Muscle layer of colon (tissue), 2 donors: ENCODE measurements at regions not wholly inside any gene's neighbourhood (a gene's known extent, or its start where the extent isn't known, plus 50 kb on each side); places are given as distances from the start of the nearest gene placed in this dataset.
A peak's percentile ranks its signal among the peaks of the same experiment; 100 is the strongest.
"Not testable (repeated sequence)": the region's sequence is repeated elsewhere in the genome, so short reads cannot be mapped to it uniquely, and the experiment has no call there.

ENCODE experiments used
- H3K27ac ChIP-seq: one replicate; pipeline ENCODE4 v1.7.0; 2013; ENCODE audit warnings: low read depth, mild to moderate bottlenecking, low read length, moderate library complexity
- H3K27me3 ChIP-seq, 2 donors: one replicate each; pipeline ENCODE4 v1.7.0; 2013; ENCODE audit warnings: low read length in 2 of 2, mild to moderate bottlenecking in 2 of 2; ENCODE audit not compliant: insufficient read depth in 2 of 2, control insufficient read depth in 1 of 2
- H3K36me3 ChIP-seq: one replicate; pipeline ENCODE4 v1.7.0; 2013; ENCODE audit warnings: mild to moderate bottlenecking, low read length; ENCODE audit not compliant: insufficient read depth
- H3K4me1 ChIP-seq: one replicate; pipeline ENCODE4 v1.7.0; 2013; ENCODE audit warnings: mild to moderate bottlenecking, low read length; ENCODE audit not compliant: insufficient read depth
- H3K4me3 ChIP-seq, 2 donors: one replicate each; pipeline ENCODE4 v1.7.0; 2013; ENCODE audit warnings: low read length in 2 of 2, low read depth in 1 of 2, mild to moderate bottlenecking in 1 of 2, moderate library complexity in 1 of 2
- H3K9ac ChIP-seq: one replicate; pipeline ENCODE4 v1.7.0; 2013; ENCODE audit warnings: low read length
- H3K9me3 ChIP-seq: one replicate; pipeline ENCODE4 v1.7.0; 2013; ENCODE audit warnings: mild to moderate bottlenecking, low read length
- donor health status: abdominal sarcoma.
- donor health status: Adenocarcinoma of cecum.

DNA sequence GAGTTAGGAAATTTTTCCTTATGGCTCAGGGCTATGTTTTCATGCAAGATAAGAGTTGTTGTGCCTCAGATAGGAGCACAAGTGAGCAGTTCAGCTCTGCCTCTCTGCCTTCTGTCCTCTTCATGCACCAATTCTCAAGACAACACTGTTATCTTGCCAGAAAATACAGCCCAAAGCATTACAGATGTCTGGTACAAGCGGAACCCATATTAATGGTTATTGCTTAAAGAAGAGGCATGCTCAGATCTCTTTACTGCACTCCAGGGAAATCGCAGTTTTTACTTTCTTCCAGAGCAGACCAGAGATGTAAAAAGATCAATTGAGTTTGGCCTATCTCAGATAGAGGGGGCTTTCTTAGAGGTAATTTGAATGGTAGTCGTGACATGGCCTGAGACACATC is 361.6 kb upstream of the WWC1 start:
- no peaks in the 10 kb centered on the region for H3K36me3 ChIP-seq

DNA sequence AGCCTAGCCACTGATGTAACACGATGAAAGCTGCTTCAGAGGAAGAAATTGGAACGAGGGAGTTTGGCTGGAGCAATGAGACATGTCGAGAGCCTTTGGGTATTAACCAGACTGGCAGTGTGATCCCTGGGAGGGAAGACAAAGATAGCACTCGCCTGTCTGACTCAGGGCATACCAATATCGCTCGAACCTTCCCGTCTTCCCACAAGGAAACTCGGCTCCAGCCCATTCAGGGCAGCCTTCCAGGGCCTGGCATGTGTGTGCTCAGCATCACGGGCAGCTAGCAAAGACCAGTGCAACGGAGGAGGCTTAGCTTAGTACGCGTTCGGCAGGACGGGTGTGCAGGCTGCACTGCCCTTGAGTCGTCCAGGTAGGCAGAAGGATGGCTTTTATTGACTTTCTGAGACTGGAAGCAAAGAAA is 356.9 kb upstream of the WWC1 start:
- Histone ChIP-seq H3K36me3 (no peaks in the 10 kb centered on the region), H3K4me1 (peaks cover 4% of the 10 kb centered on the region), H3K9me3 (no peaks in the 10 kb centered on the region), H3K4me3 (no peak overlapping the region), H3K9ac (no peak overlapping the region), H3K27me3 (no peaks in the 10 kb centered on the region), H3K27ac (no peak overlapping the region)

More for the DNA sequence above, 361.6 kb upstream of the WWC1 start:
- Histone ChIP-seq H3K27me3 (no peaks in the 10 kb centered on the region), H3K9me3 (no peaks in the 10 kb centered on the region), H3K9ac (no peak overlapping the region), H3K27ac (no peak overlapping the region), H3K4me3 (no peak overlapping the region), H3K4me1 (peaks cover 4% of the 10 kb centered on the region)

DNA sequence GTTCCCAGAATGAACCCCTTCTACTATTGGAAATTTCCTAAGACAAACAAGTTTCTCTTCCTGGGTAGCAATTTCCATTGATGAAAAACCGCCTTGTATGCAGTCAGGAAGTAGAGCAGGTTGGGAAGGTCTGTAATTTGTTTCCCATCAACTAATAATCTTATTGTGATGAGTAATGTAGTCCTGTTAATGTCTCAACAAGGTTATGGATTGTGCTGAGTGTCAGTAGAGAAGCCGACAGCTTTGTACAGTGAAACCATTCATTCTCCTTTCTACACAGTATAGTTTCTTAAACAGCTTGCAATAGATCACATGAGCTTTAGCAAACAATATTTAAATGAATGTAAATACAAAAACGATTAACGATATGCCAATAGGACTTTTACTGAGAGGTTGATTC is 355.4 kb upstream of the WWC1 start:
- Histone ChIP-seq H3K27ac (no peak overlapping the region), H3K27me3 (no peaks in the 10 kb centered on the region), H3K4me3 (no peak overlapping the region), H3K36me3 (no peaks in the 10 kb centered on the region), H3K9ac (no peak overlapping the region), H3K9me3 (no peaks in the 10 kb centered on the region), H3K4me1 (peaks cover 4% of the 10 kb centered on the region)

DNA sequence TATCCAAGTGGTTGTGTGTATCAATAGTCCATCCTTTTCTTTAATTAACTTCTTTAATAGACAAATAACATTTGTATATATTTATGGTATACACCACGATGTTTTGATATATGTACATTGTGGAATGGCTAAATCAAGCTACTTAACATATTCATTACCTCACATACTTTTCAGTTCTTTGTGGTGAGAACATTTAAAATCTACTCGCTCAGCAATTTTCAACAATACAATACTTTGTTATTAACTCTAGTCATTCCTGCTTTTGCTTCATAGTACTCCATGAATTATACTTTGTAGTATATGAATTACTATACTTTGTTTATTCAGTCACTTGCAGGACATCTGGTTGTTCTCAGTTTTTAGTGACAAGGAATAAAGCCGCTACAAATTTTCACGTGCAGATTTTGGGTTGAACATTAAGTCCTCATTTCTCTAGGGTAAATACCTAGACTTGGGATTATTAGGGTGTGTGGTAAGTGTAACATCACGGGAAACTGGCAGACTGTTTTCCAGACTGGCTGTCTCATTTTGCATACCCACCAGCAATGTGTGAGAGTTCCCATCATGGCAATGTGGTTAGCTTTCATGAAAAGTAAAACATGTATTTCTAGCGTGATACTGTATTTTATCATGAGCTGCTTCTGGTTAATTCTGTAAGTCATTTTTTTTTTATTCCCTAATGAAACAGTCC is 354.4 kb upstream of the WWC1 start:
- no peak overlapping the region for H3K4me3 ChIP-seq
- no peaks in the 10 kb centered on the region for H3K9me3 ChIP-seq
- peaks cover 4% of the 10 kb centered on the region for H3K4me1 ChIP-seq
- no peak overlapping the region for H3K27ac ChIP-seq
- no peak overlapping the region for H3K9ac ChIP-seq
- no peaks in the 10 kb centered on the region for H3K27me3 ChIP-seq
- H3K36me3 ChIP-seq: no peaks in the 10 kb centered on the region

DNA sequence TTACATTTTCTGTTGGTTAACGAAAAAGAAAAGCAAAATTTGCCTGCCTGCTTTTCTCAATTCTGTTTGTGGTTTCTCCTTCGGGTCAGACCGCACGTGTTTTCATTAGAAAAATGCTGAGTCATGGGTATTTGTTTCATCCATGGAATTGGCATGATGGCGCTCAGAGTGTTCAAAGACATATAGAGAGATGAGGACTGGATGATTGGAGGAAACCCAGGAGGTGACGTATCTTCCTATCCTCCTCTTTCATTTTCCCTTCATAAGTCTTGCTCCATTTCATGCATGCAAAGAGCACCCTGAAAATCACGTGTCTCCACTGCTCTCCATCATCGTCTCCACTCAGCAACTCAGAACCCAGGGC is 353.8 kb upstream of the WWC1 start:
- no peak overlapping the region for H3K4me3 ChIP-seq
- peaks cover 4% of the 10 kb centered on the region for H3K4me1 ChIP-seq
- no peak overlapping the region for H3K27ac ChIP-seq
- H3K27me3 ChIP-seq: no peaks in the 10 kb centered on the region
- H3K9ac ChIP-seq: no peak overlapping the region
- H3K36me3 ChIP-seq: no peaks in the 10 kb centered on the region
- no peaks in the 10 kb centered on the region for H3K9me3 ChIP-seq

DNA sequence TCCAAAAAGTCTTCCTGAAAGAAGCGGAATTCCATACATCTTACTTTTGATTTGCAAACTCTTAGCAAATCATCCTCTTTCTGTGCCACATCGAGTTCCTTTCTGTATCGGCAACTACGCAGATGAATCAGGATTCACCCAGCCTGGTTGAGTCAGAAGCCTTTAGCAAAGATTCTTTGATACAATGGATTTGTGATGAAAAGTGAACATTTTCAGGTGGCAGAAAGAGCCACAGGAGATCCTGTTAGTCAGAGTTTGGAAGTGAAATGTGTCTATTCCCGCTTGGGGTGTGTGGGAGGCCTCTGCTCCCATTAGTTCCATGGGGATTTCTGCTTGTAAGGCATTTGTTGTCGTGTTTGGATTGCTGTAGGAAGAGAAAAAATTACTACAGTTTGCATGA is 351.8 kb upstream of the WWC1 start:
- no peaks in the 10 kb centered on the region for H3K4me1 ChIP-seq
- no peak overlapping the region for H3K4me3 ChIP-seq
- no peak overlapping the region for H3K9ac ChIP-seq
- no peaks in the 10 kb centered on the region for H3K36me3 ChIP-seq
- no peaks in the 10 kb centered on the region for H3K27me3 ChIP-seq
- no peak overlapping the region for H3K27ac ChIP-seq
- no peaks in the 10 kb centered on the region for H3K9me3 ChIP-seq

DNA sequence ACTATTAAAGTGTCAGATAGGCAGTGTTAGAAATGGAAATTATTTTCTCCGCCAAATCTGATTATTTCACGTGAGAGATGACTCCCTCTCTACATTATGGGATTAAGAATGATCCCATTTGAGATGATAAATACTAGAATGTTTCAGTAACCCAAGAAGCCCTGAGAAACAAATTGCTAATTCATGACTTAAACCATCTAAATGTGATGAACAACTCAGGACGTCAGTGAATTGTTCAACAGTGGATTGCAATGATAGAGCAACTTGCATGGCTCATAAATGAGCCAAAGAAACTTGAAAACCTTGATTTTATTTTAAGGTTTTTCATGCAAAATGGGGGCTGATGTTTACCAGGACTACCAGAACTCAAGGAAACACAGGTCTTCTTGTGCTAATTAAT is 350.5 kb upstream of the WWC1 start:
- Histone ChIP-seq H3K9me3 (no peaks in the 10 kb centered on the region), H3K4me3 (no peak overlapping the region), H3K9ac (no peak overlapping the region), H3K27me3 (no peaks in the 10 kb centered on the region), H3K36me3 (no peaks in the 10 kb centered on the region), H3K4me1 (peaks cover 9% of the 10 kb centered on the region), H3K27ac (no peak overlapping the region)

DNA sequence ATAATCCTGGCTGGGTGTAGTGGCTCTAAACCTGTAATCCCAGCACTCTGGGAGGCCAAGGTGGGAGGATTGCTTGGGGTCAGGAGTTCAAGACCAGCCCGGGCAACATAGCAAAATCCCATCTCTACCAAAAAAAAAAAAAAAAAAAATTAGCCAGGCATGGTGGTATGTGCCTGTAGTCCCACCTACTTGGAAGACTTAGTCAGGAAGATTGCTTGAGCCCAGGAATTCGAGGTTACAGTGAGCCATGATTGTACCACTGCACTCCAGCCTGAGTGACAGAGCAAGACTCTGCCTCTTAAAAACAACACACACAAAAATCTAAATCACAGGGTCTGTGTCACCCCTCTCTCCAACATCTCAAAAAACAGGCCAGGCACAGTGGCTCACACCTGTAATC is 349.9 kb upstream of the WWC1 start:
- not testable (repeated sequence) for H3K27ac ChIP-seq, H3K36me3 ChIP-seq, H3K27me3 ChIP-seq, H3K4me3 ChIP-seq, H3K9ac ChIP-seq, H3K9me3 ChIP-seq
- peaks cover 15% of the 10 kb centered on the region for H3K4me1 ChIP-seq

DNA sequence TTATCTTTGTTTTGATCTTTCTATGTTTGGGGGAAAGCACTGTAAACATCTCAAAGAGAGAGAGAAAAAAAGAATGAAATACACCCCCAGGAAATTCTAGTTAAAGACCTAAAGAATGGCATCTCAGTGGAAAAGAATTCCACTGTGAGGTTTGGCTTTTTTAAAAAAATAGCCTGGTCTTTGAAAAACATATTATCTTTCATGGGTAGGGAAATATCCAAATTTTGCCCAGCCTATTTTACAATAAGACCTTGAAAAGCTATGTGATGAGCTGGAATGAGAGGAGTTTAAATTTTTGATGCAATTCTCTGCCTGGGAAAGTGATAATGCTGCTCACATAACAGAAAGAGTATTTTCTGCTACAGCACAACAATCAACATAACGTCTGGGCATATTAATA is 348.1 kb upstream of the WWC1 start:
- no peak overlapping the region for H3K27ac ChIP-seq

DNA sequence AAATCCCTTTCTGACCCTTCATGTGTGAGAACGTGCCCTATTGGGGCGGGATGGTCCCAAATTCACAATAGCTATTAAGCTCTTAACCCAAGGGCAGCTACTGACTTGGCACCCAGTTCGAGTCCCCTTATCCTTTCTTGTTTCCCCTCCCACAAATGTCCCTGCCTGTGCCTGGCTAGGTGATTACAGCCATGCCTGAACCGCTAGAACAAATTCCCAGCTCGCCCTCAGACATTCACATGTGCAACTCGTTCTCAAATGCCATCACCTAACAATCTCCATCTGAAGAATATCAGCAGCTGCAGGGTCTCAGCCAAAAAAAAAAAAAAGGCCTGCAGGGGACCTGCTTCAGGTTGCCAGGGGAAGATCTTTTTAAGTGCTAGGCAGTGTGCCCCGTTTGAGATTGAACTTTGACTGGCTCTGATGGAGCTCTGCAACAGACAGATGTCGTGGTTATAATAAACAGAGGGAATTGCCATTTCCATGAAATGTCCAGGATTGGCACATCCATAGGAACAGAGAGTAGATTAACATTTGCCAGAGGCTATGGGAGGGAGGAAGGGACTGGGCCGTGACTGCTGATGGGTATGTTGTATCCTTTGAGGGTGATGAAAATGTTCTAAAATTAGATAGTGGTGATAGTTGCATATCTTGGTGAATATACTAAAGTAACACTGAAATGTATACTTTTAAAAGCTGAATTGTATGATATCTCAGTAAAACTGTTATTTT is 347.2 kb upstream of the WWC1 start:
- Histone ChIP-seq H3K4me3 (no peak overlapping the region), H3K27ac (peak overlapping the region; percentile 35), H3K27me3 (no peaks in the 10 kb centered on the region), H3K9me3 (no peaks in the 10 kb centered on the region), H3K4me1 (peaks cover 16% of the 10 kb centered on the region), H3K9ac (no peak overlapping the region), H3K36me3 (no peaks in the 10 kb centered on the region)

More for the DNA sequence above, 348.1 kb upstream of the WWC1 start:
- Histone ChIP-seq H3K9me3 (no peaks in the 10 kb centered on the region), H3K36me3 (no peaks in the 10 kb centered on the region), H3K9ac (no peak overlapping the region), H3K4me1 (peaks cover 16% of the 10 kb centered on the region), H3K27me3 (no peaks in the 10 kb centered on the region), H3K4me3 (no peak overlapping the region)

DNA sequence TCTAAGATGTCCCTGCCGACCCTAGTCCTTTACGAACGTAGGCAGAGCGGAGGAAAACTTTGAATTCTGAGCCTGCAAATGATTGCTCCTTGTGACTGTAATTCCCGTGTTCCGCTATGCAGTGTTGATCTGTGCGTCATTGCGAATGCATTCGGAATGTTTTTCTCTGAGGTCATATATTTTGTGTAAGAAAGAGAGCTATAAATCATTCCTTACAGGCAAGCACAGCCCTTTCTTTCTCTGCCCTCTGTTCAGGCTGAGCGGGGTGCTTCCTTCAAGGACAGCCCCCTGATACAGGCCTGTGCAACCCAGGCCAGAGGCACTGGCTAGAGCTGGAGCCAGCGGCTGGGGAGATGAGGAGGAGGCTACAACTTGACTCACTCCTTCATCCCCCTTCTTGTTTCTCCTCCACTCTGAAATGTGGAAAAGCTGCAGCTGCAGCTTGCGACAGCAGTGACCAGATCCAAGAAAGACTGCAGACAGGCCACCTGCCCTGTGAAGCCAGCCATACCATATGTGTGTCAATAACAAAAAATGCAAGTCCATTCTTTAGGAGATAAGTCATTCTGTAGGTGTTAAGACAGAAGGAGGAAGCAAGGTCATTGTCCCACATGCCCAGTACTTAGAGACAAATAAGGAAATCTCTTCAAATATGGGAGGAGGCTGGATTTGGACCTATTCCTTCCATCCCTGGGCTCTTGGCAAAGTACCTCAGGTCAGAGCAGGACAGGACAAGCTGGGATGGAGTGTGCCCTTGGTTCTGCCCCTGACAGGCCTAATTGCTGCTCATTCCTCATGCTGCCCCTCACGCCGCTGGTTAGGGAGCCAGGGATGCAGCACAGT is 345.7 kb upstream of the WWC1 start:
- H3K36me3 ChIP-seq: no peaks in the 10 kb centered on the region
- H3K4me3 ChIP-seq: no peak overlapping the region
- H3K9ac ChIP-seq: no peak overlapping the region
- no peaks in the 10 kb centered on the region for H3K9me3 ChIP-seq
- H3K4me1 ChIP-seq: peaks cover 16% of the 10 kb centered on the region
- H3K27me3 ChIP-seq: no peaks in the 10 kb centered on the region
- H3K27ac ChIP-seq: peak overlapping the region; percentile 53
